ENCODE measurements at regions not wholly inside any gene's neighbourhood (a gene's known extent, or its start where the extent isn't known, plus 50 kb on each side); places are given as distances from the start of the nearest gene placed in this dataset.

- no peak for TF ChIP-seq CTCF (CRISPR knock-in tag; IDR thresholded peaks at IDR 0.05)
- no peak for TF ChIP-seq THAP8 (CRISPR knock-in tag; IDR thresholded peaks at IDR 0.05; ENCODE audit: borderline replicate concordance)
- TF ChIP-seq TMF1 (CRISPR knock-in tag; IDR thresholded peaks at IDR 0.05; ENCODE audit: low read depth), result no peak
- TF ChIP-seq EZH2 (conservative IDR thresholded peaks at IDR 0.05; ENCODE audit: low read depth, low read length), result no peak
- no peak for TF ChIP-seq ZNF138 (CRISPR knock-in tag; IDR thresholded peaks at IDR 0.05; ENCODE audit: low read depth)
- no peak for TF ChIP-seq HNF4A (CRISPR knock-in tag; IDR thresholded peaks at IDR 0.05)
- no peak for TF ChIP-seq TAF1 (CRISPR knock-in tag; IDR thresholded peaks at IDR 0.05)
- TF ChIP-seq SPEN (CRISPR knock-in tag; IDR thresholded peaks at IDR 0.05; ENCODE audit: low read depth), result no peak
- TF ChIP-seq, protein P1, sequence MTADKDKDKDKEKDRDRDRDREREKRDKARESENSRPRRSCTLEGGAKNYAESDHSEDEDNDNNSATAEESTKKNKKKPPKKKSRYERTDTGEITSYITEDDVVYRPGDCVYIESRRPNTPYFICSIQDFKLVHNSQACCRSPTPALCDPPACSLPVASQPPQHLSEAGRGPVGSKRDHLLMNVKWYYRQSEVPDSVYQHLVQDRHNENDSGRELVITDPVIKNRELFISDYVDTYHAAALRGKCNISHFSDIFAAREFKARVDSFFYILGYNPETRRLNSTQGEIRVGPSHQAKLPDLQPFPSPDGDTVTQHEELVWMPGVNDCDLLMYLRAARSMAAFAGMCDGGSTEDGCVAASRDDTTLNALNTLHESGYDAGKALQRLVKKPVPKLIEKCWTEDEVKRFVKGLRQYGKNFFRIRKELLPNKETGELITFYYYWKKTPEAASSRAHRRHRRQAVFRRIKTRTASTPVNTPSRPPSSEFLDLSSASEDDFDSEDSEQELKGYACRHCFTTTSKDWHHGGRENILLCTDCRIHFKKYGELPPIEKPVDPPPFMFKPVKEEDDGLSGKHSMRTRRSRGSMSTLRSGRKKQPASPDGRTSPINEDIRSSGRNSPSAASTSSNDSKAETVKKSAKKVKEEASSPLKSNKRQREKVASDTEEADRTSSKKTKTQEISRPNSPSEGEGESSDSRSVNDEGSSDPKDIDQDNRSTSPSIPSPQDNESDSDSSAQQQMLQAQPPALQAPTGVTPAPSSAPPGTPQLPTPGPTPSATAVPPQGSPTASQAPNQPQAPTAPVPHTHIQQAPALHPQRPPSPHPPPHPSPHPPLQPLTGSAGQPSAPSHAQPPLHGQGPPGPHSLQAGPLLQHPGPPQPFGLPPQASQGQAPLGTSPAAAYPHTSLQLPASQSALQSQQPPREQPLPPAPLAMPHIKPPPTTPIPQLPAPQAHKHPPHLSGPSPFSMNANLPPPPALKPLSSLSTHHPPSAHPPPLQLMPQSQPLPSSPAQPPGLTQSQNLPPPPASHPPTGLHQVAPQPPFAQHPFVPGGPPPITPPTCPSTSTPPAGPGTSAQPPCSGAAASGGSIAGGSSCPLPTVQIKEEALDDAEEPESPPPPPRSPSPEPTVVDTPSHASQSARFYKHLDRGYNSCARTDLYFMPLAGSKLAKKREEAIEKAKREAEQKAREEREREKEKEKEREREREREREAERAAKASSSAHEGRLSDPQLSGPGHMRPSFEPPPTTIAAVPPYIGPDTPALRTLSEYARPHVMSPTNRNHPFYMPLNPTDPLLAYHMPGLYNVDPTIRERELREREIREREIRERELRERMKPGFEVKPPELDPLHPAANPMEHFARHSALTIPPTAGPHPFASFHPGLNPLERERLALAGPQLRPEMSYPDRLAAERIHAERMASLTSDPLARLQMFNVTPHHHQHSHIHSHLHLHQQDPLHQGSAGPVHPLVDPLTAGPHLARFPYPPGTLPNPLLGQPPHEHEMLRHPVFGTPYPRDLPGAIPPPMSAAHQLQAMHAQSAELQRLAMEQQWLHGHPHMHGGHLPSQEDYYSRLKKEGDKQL (CRISPR knock-in tag; IDR thresholded peaks at IDR 0.05; ENCODE audit: low read depth), result no peak
- TF ChIP-seq ZNF18 (CRISPR knock-in tag; IDR thresholded peaks at IDR 0.05; ENCODE audit: insufficient replicate concordance), result no peak
Measured at GRCh38 chr16:34802396-34802795, 1343.0 kb downstream of the TP53TG3F start (continued).

Data from HepG2 (cell line).